Stomach (tissue), 8 donors: ENCODE measurements at regions not wholly inside any gene's neighbourhood (a gene's known extent, or its start where the extent isn't known, plus 50 kb on each side); places are given as distances from the start of the nearest gene placed in this dataset.

Source experiments
- DNase-seq, 2 donors: peaks; one replicate each; pipeline versions ENCODE4 v3.0.0 to v3.0.0-alpha.2; 2013 to 2019
- H3K27ac ChIP-seq, 5 donors: fragments of 200-600 bp in 4 of 5; sonication (generic) in 4 of 5; one replicate each; pipeline ENCODE4 v1.5.1; 2013 to 2019; ENCODE audit warnings: mild to moderate bottlenecking in 1 of 5, moderate library complexity in 1 of 5
- H3K27me3 ChIP-seq, 3 donors: fragments of 200-600 bp; sonication (generic); one replicate each; pipeline ENCODE4 v1.5.1; 2017 to 2019; ENCODE audit warnings: mixed run types in 1 of 3
- H3K36me3 ChIP-seq, 4 donors: fragments of 200-600 bp; sonication (generic); 1 replicate in 3 of 4; 2 replicates in 1 of 4; pipeline ENCODE4 v1.5.1; 2016 to 2019
- H3K4me1 ChIP-seq, 4 donors: fragments of 200-600 bp; sonication (generic); one replicate each; pipeline ENCODE4 v1.5.1; 2016 to 2019
- H3K4me3 ChIP-seq, 4 donors: fragments of 200-600 bp; sonication (generic) in 3 of 4; one replicate each; pipeline ENCODE4 v1.5.1; 2016 to 2019; ENCODE audit warnings: mild to moderate bottlenecking in 1 of 4
- H3K9me3 ChIP-seq, 4 donors: fragments of 200-600 bp; sonication (generic); one replicate each; pipeline ENCODE4 v1.5.1; 2016 to 2019
- CTCF ChIP-seq, 7 experiments: fragments of 450-650 bp in 4 of 7; fragments of 200-600 bp in 3 of 7; sonication (generic) in 3 of 7; IDR thresholded peaks; one replicate each; pipeline ENCODE4 v1.5.1; 2016 to 2019; ENCODE audit warnings: antibody characterized with exemption in 7 of 7, control low read depth in 2 of 7, mild to moderate bottlenecking in 1 of 7
- EP300 ChIP-seq: sonication (generic); formaldehyde crosslinking; IDR thresholded peaks from one replicate; pipeline ENCODE4 v1.6.1; 2017; ENCODE audit warnings: antibody characterized with exemption
- POLR2A ChIP-seq, 4 donors: fragments of 450-650 bp; IDR thresholded peaks; one replicate each; pipeline ENCODE4 v1.6.1; 2016; ENCODE audit warnings: antibody characterized with exemption in 4 of 4, control low read depth in 2 of 4, mild to moderate bottlenecking in 1 of 4, moderate library complexity in 1 of 4
- POLR2AphosphoS5 ChIP-seq, 3 donors: sonication (generic); formaldehyde crosslinking; IDR thresholded peaks; one replicate each; pipeline ENCODE4 v1.6.1; 2016; ENCODE audit warnings: antibody characterized with exemption in 3 of 3
- WGBS, 5 donors: extraction: QIAGEN DNeasy Blood & Tissue Kit in 3 of 5; methylation state at CpG; one replicate each; pipeline versions ENCODE4 v1.1.5 to v1.1.7; 2013 to 2018; 5-methylcytosine and 5-hydroxymethylcytosine counted together
- intact Hi-C: fragments of 100-400 bp; cut with DNase I; formaldehyde crosslinking; loops from one replicate; pipeline ENCODE4 v1.15.1; 2023; ENCODE audit warnings: low total_unique reads
- donor health status: healthy with polysubstance abuse.
- donor health status: Bipolar disorder and iron deficiency.
- donor health status: healthy.

- 82 to 90% (median 87%) methylated on average over 5 of the region's 5 CpGs for WGBS, 5 donors
- H3K4me1 ChIP-seq, result peaks cover 0 to 7% (median 2%) of the 10 kb centered on the region in 4 donors
- no peaks in the 10 kb centered on the region for H3K9me3 ChIP-seq
- no peak overlapping the region for H3K4me3 ChIP-seq
- no peak for DNase-seq
- H3K27ac ChIP-seq, result no peak overlapping the region
- TF ChIP-seq CTCF (IDR thresholded peaks at IDR 0.05) (no peak), POLR2A (IDR thresholded peaks at IDR 0.05) (no peak), EP300 (no peak), POLR2AphosphoS5 (IDR thresholded peaks at IDR 0.05) (no peak)
- intact Hi-C loops, result no loop called here
- no peaks in the 10 kb centered on the region for H3K36me3 ChIP-seq
- no peaks in the 10 kb centered on the region for H3K27me3 ChIP-seq
Measured at GRCh38 chr2:54374591-54375364, 81.3 kb upstream of the SPTBN1 start.

- TF ChIP-seq POLR2AphosphoS5 (IDR thresholded peaks at IDR 0.05), result no peak
- no peak for TF ChIP-seq POLR2A (IDR thresholded peaks at IDR 0.05)
- no peak for TF ChIP-seq CTCF (IDR thresholded peaks at IDR 0.05)
- no peak for TF ChIP-seq EP300
- Histone ChIP-seq H3K36me3 (no peaks in the 10 kb centered on the region), H3K9me3 (no peaks in the 10 kb centered on the region), H3K4me1 (peaks cover 0 to 4% (median 0%) of the 10 kb centered on the region in 4 donors), H3K27me3 (no peaks in the 10 kb centered on the region), H3K4me3 (no peak overlapping the region), H3K27ac (no peak overlapping the region)
- no peak for DNase-seq
- intact Hi-C loops, result no loop called here
- 94 to 97% (median 95%) methylated on average over 3 of the region's 3 CpGs for WGBS, 5 donors
Measured at GRCh38 chr2:54377451-54377850, 78.7 kb upstream of the SPTBN1 start.

- DNase-seq, result no peak
- WGBS, 5 donors, result 85 to 93% (median 86%) methylated on average over 10 of the region's 10 CpGs
- no peaks in the 10 kb centered on the region for H3K9me3 ChIP-seq
- intact Hi-C loops, result no loop called here
- H3K4me3 ChIP-seq, result no peak overlapping the region
- no peaks in the 10 kb centered on the region for H3K36me3 ChIP-seq
- H3K27ac ChIP-seq, result no peak overlapping the region
- H3K27me3 ChIP-seq, result no peaks in the 10 kb centered on the region
- peaks cover 0 to 4% (median 0%) of the 10 kb centered on the region in 4 donors for H3K4me1 ChIP-seq
- TF ChIP-seq POLR2AphosphoS5 (IDR thresholded peaks at IDR 0.05) (no peak), CTCF (IDR thresholded peaks at IDR 0.05) (no peak), EP300 (no peak), POLR2A (IDR thresholded peaks at IDR 0.05) (no peak)
Measured at GRCh38 chr2:54377901-54378493, 78.1 kb upstream of the SPTBN1 start.

GRCh38 chr2:54380670-54381069 lies 75.5 kb upstream of the SPTBN1 start:
- H3K9me3 ChIP-seq, result no peaks in the 10 kb centered on the region
- no peaks in the 10 kb centered on the region for H3K27me3 ChIP-seq
- WGBS, 5 donors, result 86 to 96% (median 91%) methylated on average over 8 of the region's 8 CpGs
- H3K4me1 ChIP-seq, result peaks cover 0 to 4% (median 0%) of the 10 kb centered on the region in 4 donors
- no peaks in the 10 kb centered on the region for H3K36me3 ChIP-seq
- DNase-seq, result peak in 1 of 2 donors; percentile 25
- no peak overlapping the region for H3K4me3 ChIP-seq
- intact Hi-C loops, result no loop called here
- H3K27ac ChIP-seq, result no peak overlapping the region
- no peak for TF ChIP-seq POLR2A (IDR thresholded peaks at IDR 0.05)
- TF ChIP-seq POLR2AphosphoS5 (IDR thresholded peaks at IDR 0.05), result no peak
- no peak for TF ChIP-seq EP300
- TF ChIP-seq CTCF (IDR thresholded peaks at IDR 0.05), result no peak
